ENCODE measurements at regions not wholly inside any gene's neighbourhood (a gene's known extent, or its start where the extent isn't known, plus 50 kb on each side); places are given as distances from the start of the nearest gene placed in this dataset.

DNA sequence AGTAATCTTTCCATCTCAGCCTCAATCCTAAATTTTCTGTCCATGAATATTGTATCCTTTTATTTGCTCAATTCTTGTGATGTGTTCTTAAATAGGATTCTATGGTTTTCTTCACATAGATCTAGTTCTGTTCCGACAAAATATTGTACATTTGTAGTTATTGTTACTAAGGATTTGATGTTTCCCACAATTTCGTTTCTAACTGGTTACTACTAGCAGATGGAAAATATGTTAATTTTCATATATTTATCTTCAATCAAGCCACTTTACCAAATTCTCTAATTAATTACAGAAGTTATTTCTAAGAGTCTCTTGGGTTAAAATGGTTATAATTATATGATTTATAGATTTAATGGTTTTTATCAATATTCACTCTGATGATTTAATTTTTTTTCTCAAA is 60.3 kb downstream of the SEC61B start:
- no peak for DNase-seq

DNA sequence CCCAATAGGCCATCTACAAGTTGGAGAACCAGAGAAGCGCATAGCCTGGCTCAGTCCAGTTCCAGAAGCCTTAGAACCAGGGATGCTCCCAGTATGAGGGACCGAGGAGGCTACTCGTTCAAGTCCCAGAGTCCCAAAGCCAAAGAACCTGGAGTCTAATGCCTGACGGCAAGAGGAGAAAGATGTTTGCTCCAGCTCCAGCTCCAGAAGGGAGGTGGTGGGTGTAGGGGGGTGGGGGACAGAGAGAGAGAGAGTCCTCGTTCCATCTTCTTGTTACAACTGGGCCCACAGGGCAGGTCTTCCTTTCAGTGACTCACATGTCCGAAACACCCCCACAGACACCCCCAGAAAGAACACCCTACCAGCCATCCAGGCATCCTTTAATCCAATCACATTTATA is 63.9 kb downstream of the SEC61B start:
- no peak for DNase-seq

DNA sequence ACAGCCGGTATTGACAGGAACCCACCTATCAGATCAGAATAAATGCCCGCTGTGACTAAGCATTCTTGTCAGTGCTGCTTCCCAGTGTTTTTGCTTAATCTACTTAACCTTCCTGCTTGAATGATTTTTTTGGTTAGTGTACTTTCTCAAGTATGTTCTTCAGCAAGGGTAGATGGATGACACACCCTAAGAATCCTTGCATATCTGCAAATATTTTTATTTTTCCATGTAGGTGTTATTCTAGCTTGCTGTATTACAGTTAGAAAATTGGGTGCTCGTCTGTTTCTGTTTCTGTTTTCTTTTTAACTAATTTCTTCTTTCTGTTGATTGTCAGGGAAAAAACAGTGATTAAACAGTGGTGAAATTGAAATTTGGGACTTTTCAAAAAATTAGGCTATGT is 64.5 kb downstream of the SEC61B start:
- DNase-seq: no peak

DNA sequence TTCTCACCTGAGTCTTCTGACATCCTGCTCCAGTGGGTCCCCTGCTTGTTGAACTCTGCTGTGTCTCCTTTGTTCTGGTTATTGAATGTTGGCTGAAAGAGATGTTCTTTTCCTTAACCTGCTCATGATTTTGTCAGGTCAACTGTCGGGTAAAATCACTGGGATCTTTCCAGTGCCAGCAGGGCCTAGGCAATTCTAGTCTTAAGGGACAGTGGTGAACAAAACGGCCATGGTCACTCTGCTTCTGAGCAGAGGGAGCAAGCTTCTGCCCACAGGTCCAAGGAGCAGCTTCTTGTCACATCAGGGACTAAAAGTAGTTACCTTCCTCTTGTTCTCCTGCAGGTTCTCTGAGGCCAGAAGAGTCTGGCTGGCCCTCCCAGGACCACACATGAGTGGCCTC is 65.6 kb downstream of the SEC61B start:
- DNase-seq: no peak

DNA sequence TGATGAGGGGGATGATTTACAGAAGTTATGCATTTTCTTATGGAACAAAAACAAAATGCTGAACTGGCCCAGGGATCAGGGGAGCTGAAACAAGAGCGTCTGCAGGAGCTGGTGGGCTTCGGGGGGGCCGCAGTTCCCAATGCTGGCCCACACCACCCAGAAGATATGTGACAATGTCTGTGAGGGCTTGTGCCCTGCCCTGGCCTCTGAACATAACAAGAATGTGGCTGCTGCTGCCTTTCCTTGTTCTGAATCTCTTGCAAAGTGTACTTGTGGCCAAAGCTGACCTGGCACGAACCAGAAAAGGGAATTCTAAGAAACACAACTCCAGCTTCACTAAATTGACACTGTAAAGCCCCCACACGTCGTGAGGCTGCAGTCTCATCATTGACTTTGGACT is 66.7 kb downstream of the SEC61B start:
- no peak for DNase-seq

DNA sequence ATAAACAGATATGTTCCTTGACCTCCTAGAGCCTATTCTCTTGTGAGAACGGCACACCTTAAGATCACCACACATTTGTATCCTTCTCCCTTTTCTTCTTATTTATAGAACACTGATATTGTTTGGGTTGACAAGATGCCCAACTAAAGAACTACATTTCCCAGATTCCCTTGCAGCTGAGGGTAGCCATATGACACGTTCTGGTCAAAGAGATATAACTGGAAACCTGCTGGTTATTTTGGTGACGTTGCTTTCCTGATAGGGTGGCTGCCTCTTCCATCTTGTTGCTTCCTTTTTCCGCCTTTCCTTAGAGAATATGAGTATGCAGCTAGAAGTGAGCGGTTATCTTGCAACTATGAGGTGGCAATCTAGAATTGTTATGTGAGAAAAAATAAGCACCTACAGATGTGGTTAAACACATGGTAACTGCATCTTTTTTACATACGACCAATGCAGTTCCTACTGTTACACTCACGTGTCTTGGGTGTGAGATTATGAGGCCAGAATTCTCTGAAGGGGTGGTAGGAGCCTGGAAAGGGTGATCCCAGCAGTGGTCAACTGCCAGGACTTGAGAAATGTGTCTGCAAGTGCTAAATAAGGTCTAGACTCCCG is 72.9 kb downstream of the SEC61B start:
- no peak for DNase-seq

DNA sequence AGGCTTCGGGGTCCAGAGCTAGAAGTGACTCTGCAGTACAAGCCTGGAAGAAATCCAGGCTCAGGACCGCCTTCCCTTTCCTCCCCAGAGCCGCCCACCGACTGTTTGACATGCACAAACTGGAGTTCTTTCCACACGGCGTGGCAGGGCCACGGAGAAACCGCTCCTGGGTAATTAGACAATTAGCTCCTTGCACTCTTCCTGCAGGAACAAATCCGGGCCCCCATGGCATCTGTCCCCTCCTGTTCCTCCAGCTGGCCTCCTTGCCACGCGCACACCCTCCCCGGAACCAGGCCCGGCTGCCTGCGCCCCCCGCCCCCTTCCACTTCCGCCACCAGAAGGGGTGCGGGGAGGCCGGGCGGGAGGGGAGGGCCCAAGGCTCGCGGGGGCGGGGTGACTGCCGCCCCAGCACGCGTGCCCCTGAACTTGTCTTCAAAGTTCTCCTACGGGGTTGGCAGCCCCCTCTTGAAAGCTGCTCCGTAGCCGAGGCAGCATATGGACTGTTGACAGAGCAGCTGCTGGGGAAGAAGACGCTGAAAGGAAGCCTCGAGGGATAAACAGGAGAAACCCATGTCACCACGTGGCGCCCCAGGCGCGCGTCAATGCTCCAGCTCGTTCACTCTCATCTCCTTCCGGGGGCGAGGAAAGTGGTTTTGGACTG is 74.3 kb downstream of the SEC61B start:
- peak; percentile 34 to 51 for DNase-seq

DNA sequence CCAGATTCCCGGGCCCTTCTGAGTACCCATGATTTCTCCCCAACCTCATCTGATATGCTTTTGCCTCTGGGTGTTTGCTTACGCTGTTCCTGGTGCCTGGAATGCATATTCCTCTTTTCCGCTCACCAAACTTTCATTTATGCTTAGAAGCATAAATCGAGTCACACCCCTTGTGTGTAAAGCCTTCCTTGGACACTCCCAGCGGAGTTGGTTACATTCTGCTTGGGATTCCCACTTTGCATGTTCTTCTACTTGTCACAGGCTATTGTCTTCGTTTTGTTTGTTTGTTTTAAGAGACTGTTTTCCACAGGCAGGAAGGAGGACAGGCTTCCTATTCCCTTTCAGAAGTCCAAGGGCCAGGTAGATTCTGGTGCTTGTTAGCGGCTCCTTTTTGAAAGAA is 76.5 kb downstream of the SEC61B start:
- DNase-seq: no peak

DNA sequence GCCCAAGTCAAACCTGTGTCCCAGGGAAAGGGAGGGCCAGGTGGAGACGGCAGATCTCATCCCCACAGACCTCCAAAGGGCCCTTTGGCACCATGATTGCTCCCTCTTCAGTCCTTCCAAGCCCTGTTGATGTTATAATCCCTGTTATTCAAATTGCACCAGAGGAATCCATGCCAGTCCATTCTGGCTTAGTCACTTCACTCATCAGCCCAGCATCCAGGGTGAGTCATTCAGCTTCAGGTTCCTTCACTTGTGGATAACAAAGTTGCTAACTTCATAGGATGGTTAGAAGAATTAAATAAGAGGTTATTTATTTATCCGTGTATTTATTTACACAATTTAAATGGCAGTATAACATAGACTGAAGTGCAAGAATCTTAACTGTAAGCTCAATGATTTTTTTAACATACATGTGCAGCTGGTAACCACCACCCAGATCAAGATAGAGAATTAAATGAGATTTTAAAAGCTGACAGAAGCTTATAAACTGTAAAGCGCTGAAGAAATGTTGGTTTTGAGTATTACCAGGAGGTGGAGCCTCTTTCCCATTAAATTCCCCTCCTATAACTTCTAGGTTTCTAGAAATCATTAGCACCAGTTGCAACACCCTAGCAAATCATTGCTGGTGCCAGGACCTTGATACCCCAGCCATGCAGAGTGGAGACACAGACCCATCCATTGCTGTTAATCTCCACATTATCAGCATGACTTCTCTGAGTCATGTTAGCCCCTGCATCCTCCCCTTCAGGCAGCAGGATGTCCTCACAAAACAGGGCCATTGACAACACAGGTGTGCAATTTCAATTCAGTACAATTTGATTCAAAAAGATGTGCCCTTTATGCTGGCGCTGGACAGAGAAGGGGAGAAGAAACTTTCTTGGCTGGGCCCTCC is 77.4 kb downstream of the SEC61B start:
- DNase-seq: no peak

DNA sequence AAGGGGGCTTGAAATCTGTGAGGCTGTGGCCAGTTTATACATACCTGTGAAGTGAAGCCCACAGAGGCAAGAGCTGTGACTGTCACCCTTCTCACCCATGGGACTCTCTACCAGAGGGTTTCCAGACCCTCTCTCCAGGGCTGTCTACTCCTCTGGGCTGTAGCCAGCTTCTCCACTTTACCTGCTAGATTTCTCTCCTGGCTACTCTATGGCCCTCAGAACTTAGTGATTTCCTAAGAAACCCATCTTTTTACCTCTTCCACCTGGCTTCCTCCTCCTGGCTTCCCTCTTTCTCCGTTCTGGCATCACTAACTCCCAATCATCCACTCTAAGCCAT is 78.0 kb downstream of the SEC61B start:
- no peak for DNase-seq

DNA sequence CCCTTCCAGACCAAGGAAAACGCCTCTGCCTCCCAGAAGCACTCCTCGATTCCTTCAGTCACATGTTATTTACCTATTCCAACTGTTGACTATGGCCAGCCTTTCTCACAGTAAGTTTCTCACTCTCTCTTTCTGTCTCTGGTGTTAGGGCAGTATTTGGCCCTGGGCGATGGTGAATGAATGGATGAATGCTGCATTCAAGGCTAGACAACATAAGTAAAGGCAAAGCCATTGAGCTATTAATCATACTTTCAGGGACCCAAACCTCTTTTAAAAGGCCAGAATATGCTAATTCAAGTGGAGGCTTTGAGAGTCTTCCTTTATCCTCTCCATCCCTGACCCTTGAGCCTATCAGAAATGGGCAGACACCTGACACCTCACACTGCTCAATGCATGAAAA is 78.5 kb downstream of the SEC61B start:
- DNase-seq: no peak

DNA sequence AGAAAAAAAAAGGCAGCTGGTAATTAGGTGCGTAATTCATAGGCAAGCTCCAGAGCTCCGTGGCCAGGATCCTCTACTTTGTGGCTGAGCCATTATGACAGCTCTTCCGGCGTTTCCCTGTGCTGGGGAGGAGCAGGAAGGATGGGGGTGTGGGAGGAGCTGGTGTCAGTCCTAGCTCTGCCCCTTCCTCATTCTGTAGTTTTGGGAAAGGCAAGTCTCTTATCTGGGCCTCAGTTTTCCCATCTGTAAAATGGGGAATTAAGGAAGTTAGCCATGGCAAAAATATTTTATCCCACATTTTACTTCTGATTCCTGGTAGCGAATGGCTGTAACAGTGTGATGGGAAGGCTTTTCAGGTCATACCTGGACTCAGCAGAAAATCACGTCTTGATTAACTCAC is 81.1 kb downstream of the SEC61B start:
- no peak for DNase-seq

DNA sequence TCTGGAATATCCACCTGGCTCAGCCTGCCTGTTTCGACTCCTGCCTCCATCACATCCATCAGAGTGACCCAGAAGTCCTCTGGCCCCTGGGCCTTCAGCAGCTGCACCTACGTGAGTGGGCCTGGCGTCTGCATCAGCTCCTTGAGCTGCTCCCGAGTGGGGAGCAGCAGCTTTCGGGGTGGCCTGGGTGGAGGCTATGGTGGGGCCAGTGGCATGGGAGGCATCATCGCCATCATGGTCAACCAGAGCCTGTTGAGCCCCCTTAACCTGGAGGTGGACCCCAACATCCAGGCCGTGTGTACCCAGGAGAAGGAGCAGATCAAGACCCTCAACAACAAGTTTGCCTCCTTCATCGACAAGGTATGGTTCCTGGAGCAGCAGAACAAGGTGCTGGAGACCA is 83.0 kb downstream of the SEC61B start:
- DNase-seq: no peak

DNA sequence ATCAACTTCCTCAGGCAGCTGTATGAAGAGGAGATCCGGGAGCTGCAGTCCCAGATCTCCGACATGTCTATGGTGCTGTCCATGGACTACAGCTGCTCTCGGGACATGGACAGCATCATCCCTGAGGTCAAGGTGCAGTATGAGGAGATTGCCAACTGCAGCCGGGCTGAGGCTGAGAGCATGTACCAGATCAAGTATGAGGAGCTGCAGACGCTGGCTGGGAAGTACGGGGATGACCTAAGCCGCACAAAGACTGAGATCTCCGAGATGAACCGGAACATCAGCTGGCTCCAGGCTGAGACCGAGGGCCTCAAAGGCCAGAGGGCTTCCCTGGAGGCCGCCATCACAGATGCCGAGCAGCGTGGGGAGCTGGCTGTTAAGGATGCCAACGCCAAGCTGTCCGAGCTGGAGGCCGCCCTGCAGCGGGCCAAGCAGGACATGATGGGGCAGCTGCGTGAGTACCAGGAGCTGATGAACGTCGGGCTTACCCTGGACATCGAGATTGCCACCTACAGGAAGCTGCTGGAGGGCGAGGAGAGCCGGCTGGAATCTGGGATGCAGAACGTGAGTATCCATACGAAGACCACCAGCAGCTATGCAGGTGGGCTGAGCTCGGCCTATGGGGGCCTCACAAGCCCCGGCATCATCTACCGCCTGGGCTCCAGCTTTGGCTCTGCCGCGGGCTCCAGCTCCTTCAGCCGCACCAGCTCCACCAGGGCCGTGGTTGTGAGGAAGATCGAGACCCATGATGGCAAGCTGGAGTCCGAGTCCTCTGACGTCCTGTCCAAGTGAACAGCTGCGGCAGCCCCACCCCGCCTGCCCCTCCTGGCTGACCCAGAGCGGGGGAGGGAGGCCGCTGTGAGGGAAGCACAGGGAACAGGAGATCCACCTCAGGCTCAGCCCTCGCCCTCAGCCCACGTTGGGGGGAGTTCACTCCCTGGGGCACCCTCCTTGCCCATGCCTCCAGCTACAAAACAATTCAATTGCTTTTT is 84.0 kb downstream of the SEC61B start:
- DNase-seq: no peak

DNA sequence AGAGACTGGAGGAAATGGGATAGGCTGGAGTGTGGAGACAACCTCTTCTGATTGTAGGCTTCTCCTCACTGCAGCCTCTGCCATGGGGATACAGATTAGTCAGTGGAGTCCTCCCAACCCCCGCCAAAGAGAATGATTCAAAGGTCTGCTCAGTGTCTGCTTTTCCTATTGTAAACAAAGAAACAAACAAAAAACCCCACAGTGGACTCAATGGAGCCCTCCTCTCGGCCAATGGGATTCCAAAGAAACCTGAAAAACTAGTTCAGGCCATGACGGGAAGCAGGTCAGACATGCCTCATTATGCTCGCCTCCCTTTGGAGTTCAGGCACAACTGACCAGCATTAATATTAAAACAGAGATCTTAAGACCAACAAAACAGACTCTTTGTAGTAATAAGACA is 85.8 kb downstream of the SEC61B start:
- no peak for DNase-seq

DNA sequence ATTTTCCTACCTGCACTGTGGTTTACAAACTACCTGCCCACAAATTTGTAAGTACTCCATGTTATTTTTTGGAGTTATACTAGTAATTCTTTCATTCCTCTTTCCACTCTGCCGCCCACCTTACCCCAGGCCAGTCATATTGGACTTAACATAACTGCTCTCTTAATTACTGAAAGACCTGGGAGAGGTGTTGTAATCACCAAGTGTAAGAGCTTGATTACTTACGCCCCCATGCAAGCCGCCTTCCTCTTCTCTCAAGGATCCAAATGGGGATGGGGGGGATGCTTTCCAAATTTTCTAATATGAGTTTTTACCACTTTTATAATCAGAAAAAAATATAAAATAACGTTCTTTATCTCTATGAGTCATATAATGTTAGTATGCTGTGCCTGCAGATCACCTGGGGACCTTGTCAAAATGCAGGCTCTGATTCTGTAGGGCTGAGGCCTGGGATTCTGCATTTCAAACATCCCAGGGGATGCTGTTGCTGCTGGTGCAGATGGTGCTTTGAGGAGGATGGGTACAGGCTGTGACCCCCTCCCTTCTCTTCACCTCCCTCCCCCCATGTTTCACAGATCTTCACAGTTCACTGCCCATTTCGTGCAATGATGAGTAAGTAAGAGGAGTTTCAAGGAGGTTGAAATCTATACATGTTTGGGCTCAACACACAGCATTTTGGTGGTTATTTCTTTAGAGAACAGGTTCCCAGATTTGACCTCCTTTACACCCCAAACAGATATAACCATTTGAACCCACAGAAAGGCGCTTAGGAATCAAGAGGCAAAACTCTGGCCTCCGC is 87.3 kb downstream of the SEC61B start:
- DNase-seq: no peak

DNA sequence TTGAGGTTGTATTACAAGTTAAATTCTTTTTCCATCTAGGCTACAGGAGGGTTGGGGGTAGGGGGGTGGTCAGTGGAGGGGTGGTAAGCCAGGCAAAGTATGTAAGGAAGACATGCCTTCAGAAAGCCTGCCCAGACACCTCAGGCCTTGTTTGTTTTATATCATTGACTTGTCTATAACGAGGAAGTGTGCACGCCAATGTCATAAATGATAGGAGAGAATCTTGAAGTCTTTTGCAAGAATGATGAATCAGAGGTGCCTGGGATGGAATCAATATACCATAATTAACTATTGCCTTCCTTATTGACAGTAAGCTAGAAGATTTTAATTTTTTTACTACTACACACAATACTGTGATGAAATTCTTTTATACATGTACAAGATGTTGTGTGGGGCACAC is 90.7 kb downstream of the SEC61B start:
- DNase-seq: no peak

DNA sequence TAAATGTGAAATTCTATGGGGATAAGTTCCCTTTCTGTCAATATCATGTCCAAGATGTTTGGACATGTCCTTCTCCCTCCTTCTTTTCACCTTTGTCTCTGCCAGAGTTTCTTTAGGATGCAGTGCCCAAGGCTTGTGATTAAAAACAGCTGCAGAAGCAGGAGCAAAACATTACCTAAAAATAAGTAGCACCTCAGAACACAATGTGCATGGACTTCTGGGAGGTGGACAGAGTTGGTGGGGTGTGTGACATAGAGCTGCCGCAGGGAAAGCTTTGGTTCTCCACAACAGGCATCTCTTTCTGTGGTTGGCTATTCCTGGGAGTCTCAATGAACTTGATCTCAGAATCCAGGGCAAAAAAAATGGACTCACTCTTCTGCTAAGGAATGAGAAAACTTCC is 97.0 kb downstream of the SEC61B start:
- no peak for DNase-seq

DNA sequence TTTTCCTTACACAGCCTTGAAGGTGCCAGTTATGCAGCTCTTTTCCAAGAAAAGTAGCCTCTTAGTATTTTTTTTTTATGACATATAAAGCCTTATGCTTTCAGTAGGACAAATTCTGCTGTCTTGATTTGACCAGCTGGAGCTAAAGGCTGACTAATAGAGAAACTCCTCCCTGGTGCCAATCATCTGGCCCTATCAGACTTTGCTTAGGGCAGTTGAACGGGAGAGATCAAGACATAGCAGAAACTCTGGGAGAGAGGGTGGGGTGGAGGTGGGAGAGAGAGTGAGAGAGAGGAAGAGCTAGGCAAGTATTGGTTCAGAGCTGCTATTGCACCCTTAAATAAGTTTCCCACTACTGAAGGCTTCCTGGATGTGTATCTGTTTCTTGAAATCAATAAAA is 100.2 kb downstream of the SEC61B start:
- DNase-seq: no peak

DNA sequence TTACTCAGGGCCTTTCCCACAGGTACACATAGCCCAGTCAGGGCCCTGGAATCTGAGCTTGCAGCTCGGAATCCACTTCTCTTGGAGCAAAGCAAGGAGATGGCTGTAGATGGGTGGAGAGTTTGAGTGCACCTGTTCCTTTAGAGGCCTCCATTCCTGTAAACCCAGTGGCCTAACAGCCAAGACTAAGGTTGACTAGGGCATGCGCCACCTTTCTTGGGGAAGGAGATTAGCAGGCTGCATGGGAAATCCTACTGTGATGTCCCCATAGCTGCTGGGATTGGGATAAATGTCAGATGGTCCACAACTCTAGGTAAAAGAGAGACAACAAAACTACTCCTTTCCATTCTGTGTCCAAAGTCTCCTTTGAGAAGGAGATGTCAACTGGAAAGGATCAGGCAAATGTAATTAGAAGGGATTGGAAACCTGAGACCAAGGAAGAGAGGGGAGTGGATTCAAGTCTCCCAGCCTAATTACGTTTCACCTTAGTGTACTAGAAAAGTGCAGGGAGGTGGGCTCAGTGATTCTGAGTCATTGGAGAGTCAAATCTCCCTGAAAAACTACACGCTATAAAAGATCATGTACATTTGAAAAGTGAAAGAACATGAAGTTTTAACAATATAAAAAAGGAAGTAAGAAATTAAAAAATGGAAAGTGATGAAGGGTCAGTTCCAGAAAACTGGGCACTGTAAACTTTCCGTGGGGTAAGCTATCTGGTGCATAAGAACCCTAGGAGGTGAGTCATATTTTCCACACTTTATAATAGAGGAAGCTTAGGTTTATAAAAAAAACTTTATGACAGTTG is 104.2 kb downstream of the SEC61B start:
- no peak for DNase-seq

DNA sequence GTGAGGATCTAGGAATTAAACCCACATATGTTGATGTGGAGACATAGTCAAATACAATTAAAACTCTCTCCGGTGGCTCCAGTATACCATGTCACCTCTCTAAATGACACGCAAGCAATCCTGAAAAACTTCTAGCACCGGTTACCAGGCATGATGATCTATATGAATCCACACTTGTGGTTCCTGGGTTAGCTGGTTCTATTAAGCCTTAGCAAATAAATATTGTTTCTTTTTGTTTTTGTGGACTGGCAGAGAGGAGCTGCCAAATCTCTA is 104.8 kb downstream of the SEC61B start:
- no peak for DNase-seq

DNA sequence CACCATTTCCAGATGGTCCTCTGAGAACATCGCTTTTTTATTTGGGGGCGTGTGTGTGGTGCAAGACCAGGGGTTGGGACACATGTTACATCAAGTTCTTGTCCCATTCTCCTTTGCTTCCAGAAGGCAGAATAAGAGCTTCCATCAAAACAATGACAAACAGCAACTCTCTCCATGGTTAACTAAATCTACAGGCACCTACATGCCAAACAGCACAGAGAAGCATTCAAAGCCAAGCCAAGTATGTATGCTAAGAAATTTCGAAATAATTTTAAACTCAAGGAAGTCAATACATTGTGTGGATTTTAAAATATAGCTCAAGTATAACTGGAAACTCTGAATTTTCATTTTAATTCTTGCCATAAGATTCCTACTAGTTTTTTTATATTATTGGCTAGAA is 105.6 kb downstream of the SEC61B start:
- DNase-seq: no peak
